HG02571 (cell line): ENCODE measurements at regions not wholly inside any gene's neighbourhood (a gene's known extent, or its start where the extent isn't known, plus 50 kb on each side); places are given as distances from the start of the nearest gene placed in this dataset.
"Not testable (repeated sequence)": the region's sequence is repeated elsewhere in the genome, so short reads cannot be mapped to it uniquely, and the experiment has no call there.

ENCODE experiments used
- ATAC-seq: cut with Tn5 transposase; IDR thresholded peaks from one replicate; pipeline ENCODE4 v1.9.1; 2021; ENCODE audit warnings: mild to moderate bottlenecking, moderate library complexity; ENCODE audit not compliant: unreplicated experiment

DNA sequence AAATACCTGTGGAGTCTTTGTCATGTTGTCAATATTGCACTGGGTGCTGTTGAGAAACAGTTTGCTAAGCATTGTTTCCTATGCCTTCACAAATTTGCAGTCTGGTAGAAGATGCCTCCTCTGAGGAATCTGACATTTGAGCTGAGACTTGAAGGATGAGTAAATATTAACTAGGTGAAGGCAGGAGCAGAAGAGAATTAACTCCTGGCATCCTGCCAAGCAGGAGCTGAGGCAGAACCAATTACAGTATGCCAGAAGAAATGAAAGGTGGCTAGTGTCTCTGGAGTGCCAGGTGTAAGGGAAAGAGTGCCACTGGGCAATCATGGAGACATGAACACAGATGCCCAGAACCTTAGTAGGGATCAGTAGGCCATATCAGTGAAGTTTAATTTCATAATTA lies 1778.2 kb upstream of the PCDH10 start:
- no peak for ATAC-seq

DNA sequence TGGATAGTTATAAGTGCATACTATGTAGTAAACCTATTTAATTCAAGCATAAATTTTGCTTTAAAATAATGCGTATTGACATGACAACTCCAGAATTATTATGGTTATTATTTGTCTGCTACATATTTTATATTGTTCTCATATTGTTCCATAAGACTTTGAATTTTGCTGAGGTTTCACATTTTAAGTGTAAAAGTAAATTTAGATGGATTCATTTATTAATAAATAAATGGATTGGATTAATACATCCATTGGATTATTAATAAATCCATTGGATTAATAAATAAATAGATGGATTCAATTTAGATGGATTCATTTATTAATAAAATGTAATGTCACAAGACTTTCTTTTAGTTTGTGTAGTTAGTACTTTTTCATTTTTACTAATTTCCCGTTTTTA lies 1768.0 kb upstream of the PCDH10 start:
- no peak for ATAC-seq

DNA sequence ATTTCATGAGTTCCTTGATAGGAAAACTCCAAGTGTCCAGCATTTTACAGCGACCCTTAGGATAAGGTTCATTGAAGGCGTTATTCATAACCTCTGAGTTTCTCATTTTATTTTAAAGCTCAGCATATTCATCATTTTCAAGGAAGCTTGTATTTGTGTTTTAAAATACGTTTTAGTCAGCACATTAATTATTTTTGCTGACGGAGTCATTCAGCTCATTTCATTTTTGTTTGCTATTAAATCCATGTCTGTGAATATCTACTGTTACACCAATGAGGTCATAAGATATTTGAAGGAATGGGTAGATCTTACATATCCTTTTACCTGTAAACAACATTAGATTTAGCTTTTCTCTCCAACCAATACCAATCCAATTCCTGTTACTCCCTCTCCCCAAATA lies 1766.3 kb upstream of the PCDH10 start:
- no peak for ATAC-seq

DNA sequence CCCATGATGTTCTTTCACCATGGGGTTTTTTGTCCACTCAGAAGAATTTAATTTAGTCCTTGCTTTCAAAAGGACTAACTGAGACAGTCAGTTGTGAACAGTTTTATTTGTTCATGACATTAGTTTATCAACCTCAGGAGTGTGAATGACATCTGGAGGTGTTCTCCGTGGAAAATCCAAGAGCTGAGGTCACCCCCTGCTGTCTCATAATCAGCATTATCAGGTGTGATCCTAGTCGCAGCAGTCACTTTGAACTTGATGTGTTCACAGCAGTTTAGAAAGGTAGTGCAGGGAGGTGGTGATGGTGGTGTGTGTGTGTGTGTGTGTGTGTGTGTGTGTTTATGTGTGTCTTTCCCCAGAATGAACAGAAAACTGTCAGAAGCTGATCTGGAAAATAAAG lies 1760.8 kb upstream of the PCDH10 start:
- ATAC-seq: no peak

DNA sequence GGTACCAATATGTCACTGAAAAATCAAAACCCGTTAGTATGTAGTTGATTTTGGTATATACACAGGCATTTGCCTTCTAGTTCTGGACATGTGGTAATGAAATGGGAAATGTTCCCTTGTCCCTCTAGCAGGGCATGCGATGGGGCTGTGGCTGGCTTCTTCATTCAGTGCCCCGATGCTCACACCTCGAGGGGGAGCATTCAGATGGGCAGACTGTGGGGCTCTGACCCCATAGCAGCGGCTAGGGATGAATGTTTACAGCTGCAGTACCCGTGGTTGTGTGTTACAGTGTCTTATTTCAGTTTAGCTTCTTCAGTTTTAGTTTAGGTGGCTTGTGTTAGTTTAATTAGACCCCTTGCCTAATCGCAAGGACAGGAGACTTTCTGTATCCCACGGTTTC lies 1741.0 kb upstream of the PCDH10 start:
- no peak for ATAC-seq

DNA sequence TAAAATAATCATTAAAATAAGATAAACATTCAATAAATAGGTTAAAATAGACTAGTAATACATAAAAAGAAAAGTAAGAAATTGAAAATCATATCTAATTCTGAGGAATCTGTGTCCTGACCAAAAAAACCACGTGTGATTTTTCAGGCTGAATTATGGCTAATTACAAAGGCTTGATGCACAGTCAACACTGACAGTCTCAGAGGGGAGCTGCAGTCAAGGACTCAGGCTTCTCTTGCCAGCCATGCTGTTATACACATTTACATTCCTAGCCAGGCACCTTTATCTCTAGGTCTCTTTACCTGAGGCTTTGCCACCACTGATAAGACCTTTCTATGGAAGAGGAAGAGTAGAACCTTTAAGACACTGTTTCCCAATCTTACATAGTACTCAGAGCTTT lies 1737.7 kb upstream of the PCDH10 start:
- ATAC-seq: no peak

DNA sequence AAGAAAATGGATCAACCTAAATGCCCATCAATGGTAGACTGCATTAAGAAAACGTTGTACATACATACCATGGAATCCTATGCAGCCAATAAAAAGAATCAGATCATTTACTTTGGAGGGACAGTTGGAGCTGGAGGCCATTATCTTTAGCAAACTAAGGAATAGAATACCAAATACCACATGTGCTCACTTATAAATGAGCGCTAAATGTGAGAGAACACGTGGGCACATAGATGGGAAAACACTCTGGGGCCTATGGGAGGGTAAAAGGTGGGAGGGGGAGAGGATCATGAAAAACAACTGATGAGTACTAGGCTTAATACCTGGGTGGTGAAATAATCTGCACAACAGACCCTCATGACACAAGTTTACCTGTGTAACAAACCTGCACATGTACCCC lies 1729.9 kb upstream of the PCDH10 start:
- no peak for ATAC-seq

DNA sequence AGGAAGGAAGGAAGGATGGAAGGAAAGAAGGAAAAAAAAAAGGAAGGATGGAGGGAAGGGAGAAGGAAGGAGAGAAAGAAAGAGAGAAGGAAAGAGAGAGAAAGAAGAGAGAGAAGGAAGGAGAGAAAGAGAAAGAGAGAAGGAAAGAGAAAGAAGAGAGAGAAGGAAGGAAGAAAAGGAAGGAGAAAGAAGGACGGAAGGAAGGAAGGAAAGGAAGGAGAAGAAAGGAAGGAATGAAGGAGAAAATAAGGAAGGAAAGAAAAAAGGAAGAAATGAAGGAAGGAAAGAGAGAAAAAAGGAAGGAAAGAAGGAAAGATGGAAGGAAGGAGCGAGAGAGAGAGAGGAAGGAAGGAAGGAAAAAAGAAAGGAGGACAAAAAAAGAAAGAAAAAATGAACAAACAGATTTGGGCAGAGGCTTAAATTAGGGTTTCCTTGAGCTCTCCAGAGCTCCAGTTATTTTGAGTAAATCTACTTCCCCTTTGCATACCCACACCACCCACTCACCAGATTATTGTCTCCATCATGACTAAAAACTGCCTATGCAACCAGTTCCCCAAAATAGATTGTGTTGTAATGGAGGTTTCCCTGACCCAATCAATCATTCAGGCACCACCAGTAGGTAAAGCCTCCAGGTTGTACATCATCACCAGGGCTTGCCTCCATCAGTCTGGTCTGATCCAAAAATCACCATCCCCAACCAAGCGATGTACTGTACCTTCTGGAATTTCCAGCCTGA lies 1722.9 kb upstream of the PCDH10 start:
- no peak for ATAC-seq

DNA sequence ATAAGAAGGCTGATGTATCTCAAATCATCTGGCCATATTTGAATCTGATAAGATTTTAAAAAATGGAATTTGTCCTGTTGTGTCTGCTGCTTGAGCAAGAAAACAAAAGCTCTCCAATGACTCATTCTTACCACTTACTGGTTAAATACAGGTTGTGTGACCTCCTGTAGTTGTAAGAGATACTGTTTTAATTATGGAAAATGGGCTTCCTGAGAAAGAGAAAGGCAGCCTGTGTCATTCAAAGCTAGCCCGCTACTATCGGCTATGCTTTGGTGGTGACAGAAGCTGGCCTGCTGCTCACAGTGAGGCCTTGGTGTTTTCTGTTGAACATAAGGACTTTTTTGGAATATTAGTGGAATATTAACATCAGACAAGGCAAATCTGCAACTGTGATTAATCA lies 1722.1 kb upstream of the PCDH10 start:
- ATAC-seq: no peak

DNA sequence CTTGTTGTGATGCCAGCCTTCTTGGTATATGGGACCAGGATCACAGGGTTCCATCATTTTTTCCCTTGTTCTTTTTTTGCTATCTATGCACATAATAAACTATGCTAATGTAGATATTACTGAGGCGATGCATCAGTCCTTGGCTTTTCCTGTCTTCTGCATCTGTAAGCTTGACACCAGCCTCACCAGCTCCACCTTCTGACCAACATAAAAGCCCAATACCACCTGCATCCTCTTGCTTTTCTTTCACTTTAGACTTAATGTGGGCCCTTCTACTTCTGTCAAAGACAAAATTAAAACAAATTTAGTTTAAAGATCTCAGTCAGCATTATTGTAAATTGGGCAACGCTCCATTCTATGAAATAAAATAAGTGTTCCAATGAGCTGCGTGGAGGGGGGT lies 1718.8 kb upstream of the PCDH10 start:
- ATAC-seq: no peak

DNA sequence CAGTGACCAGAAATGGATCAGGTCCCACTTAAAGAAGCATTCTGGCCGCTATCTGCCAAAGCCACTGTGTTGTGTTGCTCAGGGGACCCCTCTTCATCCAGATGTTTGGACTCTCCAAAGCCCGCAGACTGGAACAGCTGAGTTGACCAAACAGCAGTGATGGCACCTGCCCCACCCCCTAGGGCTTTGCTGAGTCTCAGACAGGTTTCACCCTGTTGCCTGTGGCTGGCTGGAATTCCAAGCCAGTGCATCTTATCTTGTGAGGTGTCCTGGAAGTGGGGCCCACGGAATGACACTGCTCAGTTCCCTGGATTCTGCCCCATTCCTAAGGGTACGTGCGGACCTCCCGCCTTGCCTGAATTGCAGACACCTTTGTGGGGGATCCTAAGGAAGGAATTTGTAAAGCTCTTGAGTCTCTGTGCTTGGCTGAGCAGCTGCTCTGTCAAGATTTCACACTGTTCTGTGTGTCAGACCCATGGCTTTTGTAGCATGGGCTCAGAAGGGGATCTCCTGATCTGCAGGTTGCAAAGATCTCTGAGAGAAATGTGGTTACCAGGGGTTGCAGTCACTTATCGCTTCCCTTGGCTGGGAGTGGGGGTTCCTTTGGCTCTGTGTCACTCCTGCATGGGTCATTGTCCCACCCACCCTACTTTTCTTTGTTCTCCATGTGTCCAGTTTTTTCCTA lies 1707.9 kb upstream of the PCDH10 start:
- ATAC-seq: no peak

DNA sequence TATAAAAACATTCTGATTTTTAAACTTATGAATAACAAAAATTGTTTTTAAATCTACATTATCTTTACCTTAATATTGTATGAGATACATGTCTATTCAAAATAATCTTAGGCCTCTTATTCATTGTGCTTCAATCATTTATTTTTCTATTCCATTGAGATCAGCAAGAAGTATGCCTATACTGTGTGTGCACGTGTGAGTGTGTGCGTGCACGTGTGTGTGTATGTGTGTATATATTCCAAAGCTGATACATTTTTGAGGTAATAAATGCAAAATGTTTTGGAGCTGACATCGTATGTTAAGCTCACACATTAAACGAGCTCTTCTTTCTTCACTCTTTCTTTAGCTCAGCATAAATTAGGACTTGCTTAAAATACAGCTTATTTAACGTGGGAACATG lies 1701.2 kb upstream of the PCDH10 start:
- ATAC-seq: no peak

DNA sequence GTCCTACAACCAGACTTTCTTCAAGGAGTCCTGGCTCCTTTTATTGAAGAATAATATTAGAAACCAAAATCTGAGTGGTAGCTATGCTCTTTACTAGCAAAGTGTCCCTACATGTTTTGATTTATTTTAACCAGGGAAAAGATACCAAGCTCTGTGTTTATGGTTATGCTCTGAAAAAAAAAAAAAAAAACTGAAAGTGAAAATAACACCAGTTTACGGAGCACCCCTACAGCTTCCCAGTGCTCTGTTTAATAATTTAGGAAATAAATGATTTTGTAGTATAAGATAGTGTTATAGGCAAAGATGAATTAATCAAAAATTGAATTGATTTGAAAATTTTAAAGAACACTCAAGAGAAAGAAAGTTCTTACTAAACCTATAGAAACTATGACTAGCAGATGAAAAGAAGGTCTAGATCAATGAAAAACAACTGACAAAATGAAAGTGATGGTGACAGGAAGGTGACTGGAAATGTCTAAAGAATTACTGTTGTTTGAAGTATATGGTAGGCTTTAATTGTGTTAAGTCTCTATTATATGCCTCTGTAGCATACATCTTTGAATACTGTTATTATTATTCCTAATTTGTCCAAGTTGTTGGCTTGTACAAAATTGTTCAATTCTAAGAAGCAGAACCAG lies 1698.4 kb upstream of the PCDH10 start:
- ATAC-seq: no peak

DNA sequence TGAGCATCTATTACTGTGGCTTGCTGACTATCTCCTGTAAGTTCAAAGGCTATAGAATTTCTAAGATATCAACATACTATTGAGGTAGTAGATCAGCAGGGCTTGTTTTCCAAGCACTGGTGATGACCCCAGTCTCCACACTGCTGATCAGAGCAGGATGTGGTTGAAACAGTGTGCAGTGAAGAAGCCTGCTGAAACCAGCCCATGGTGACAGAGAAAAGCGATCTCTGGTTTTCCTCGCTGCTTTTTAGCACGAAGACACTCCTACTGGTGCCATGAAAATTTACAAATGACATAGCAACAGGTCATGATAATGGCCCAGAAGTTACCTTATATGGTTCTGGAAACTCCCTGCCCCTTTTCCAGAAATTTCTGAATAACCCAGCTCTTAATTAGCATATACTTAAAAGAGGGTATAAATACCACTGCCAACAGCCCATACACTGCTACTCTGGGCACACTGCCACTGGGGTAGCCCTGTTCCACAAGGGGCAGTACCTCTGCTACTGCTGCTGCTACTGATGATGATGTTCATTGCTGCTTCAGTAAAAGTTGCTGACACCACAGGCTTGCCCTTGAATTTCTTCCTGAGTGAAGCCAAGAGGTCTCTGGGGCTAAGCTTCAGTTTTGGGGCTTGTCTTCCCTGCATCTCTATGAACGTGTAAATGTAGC lies 1689.5 kb upstream of the PCDH10 start:
- no peak for ATAC-seq

DNA sequence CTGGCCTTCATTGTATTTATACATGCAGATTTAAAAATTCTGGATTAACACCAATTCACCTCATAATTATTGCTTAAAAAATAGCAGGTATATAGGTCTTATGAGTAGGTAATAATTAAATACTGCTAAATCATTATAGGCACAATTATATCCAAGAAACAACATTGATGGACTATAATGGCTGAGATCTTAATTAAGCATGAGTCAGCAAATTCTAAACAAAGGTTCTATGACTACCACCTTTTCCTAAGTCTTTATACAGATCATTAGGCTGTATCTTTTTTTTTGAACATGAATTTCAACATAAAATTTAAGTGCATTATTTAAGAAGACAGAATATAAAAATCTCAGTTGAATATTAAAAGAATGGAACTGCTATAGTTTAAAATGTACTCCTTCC lies 1678.7 kb upstream of the PCDH10 start:
- ATAC-seq: no peak

DNA sequence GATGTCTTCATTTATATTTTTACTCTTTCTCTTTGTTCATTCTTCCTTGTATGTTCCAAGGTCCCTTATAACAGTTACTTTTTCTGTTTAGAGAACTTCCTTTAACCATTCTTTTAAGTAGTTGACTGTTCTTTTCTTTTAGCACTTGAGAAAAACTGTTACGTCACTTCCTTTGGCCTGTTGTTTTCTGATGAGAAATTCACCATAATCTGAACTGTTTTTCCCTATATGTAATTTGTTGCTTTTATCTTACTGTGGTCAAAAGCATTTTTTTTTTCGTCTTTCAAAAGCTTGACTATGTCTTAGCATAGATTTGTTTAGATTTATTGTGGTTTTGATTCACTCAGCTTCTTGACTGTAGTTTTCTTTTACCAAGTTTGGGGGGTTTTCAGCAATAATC lies 1660.3 kb upstream of the PCDH10 start:
- no peak for ATAC-seq

DNA sequence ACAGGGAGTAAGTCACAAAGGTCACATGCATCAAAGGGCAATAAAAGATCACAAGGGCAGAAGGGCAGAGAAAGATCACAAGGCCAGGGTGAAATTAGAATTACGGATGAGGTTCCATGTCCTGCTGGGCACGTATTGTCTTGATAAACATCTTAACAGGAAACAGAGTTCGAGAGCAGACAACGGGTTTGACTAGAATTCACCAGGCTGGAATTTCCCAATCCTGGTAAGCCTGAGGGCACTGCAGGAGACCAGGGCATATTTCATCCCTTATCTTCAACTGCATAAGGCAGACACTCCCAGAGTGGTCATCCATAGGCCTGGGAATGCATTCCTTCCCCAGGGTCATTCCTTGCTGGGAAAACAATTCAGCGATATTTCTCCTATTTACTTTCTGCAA lies 1652.9 kb upstream of the PCDH10 start:
- not testable (repeated sequence) for ATAC-seq

DNA sequence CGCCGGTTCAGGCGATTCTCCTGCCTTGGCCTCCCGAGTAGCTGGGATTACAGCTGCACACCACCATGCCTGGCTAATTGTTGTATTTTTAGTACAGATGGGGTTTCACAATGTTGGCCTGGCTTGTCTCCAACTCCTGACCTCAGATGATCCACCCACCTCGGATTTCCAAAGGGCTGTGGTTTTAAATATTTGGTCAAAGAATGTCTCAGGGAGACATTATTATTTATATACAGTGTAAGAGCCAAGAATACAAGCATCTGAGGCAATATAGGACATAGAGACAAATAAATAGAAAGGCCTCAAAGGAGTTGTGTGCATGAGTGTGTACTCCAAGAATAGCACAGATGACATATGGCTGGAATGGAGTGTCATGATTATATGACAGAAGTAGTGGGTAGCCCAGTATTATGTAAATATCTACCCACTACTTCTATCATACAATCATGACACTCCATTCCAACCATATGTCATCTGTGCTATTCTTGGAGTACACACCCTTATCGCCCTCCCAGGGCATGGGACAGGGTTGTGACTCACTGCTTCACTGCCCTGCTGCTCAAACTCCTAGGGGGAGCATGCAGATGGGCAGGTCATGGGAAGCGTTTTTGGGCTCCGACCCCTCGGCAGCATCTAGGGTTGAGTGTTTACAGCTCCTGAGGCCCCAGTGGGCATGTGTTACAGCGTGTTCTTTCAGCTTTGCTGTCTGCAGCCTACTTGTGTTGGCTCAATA lies 1649.8 kb upstream of the PCDH10 start:
- ATAC-seq: no peak

DNA sequence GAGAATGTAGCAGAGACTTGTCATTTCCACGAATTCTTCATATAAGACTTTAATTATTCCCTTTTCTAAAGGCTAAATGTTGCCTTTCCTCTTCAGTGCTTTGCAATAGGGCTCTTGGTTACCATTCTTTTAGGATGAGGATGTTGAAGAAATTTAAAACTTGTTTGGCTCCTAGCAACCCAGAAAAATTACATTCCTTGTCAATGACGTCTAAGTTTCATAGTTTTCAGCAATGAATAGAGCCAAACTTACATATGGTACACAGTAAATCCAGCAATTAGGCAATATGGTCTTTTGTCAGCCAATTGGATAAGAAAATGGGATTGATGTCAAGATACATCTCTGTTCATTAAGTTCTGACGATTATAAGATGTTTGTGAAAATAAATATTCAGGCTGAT lies 1639.6 kb upstream of the PCDH10 start:
- no peak for ATAC-seq

DNA sequence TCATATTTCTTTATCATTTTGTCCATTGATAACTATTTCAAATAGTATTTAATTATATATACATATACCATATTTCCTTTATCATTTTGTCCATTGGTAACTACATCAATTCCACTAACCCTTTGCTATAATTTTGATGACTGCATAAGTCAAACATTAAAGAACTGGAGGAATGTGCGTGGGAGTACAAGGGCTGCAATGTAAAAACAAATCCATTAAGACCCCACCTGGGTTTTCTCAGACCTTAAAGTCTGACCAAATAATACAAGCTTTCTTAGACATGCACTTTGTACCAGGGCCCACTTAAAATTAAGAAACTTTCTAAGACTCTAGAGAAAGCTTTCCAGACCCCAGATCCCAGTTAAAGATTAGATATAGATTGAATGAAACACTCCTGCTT lies 1622.4 kb upstream of the PCDH10 start:
- no peak for ATAC-seq

DNA sequence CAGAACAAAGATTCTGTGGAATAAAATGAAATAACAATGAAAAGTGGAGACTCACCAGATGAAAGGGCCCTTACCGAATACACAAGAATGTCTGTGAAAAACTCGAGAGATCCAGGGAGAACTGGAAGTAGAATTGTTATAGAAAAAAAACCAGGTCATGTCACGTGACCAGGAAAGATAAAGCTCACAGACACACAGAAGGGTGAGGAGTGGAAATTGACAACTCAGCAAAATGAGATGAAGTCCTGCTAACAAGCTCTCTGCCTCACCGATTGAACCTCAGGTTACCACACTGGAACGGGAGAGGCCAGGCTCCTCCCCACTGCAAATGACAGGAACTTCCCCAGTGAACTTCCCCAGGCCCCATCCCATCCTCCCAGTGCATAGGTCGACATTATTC lies 1618.0 kb upstream of the PCDH10 start:
- no peak for ATAC-seq
